Naive thymus-derived CD4-positive, alpha-beta T cell (primary cell): ENCODE measurements at regions not wholly inside any gene's neighbourhood (a gene's known extent, or its start where the extent isn't known, plus 50 kb on each side); places are given as distances from the start of the nearest gene placed in this dataset.

Experiments used
- ATAC-seq: fragments of 150-1000 bp; cut with Tn5 transposase; 2 replicates; pipeline ENCODE4 v1.10.0; 2021; ENCODE audit warnings: mild to moderate bottlenecking, moderate library complexity
- CTCF ChIA-PET: fragments of 350-600 bp; sonication (Branson Sonifier 250); formaldehyde crosslinking; loops from one replicate; lab custom pipeline; 2021; ENCODE audit warnings: antibody characterized with exemption; lab: Charles Lee
- POLR2A ChIA-PET: fragments of 350-600 bp; sonication (Branson Sonifier 250); formaldehyde crosslinking; loops from one replicate; lab custom pipeline; 2021; ENCODE audit warnings: antibody characterized with exemption, inconsistent platforms; lab: Charles Lee
- DNase-seq, 9 donors: peaks; one replicate each; pipeline versions ENCODE4 v3.0.0 to v3.0.0-alpha.2; 2020 to 2022; ENCODE audit warnings: mixed read lengths in 1 of 9
- H3K27ac ChIP-seq: one replicate; pipeline ENCODE4 v1.7.0; 2013; ENCODE audit warnings: mild to moderate bottlenecking, low read depth, low read length, moderate library complexity
- H3K27me3 ChIP-seq, 2 donors: one replicate each; pipeline ENCODE4 v1.7.0; 2013; ENCODE audit warnings: low read length in 2 of 2, mild to moderate bottlenecking in 2 of 2, moderate library complexity in 2 of 2; ENCODE audit not compliant: control insufficient read depth in 2 of 2, insufficient read depth in 2 of 2
- H3K36me3 ChIP-seq, 3 experiments: 1 replicate in 2 of 3; 2 replicates in 1 of 3; pipeline ENCODE4 v1.7.0; 2013; ENCODE audit warnings: low read length in 3 of 3, mild to moderate bottlenecking in 3 of 3, moderate library complexity in 1 of 3; ENCODE audit not compliant: insufficient read depth in 3 of 3, control insufficient read depth in 2 of 3
- H3K4me1 ChIP-seq, 2 donors: one replicate each; pipeline ENCODE4 v1.7.0; 2013; ENCODE audit warnings: low read length in 2 of 2, mild to moderate bottlenecking in 2 of 2, moderate library complexity in 1 of 2; ENCODE audit not compliant: control insufficient read depth in 2 of 2, insufficient read depth in 2 of 2
- H3K4me3 ChIP-seq: 2 replicates; pipeline ENCODE4 v1.7.0; 2013; ENCODE audit warnings: mild to moderate bottlenecking, low read length
- H3K9me3 ChIP-seq, 3 experiments: 1 replicate in 2 of 3; 2 replicates in 1 of 3; pipeline ENCODE4 v1.7.0; 2013; ENCODE audit warnings: low read length in 3 of 3; ENCODE audit not compliant: control insufficient read depth in 2 of 3
- H3K27ac Mint-ChIP-seq, 9 donors: one replicate each; pipeline ENCODE4 v1.8.0; 2020 to 2022; ENCODE audit warnings: mixed read lengths in 9 of 9, mild to moderate bottlenecking in 8 of 9, moderate library complexity in 5 of 9, inconsistent platforms in 2 of 9
- H3K27me3 Mint-ChIP-seq, 5 donors: one replicate each; pipeline ENCODE4 v1.8.0; 2021 to 2022; ENCODE audit warnings: mixed read lengths in 5 of 5, mild to moderate bottlenecking in 1 of 5
- H3K36me3 Mint-ChIP-seq, 5 donors: one replicate each; pipeline ENCODE4 v1.8.0; 2020 to 2022; ENCODE audit warnings: mixed read lengths in 5 of 5, mild to moderate bottlenecking in 3 of 5, inconsistent platforms in 1 of 5
- H3K4me1 Mint-ChIP-seq, 7 donors: one replicate each; pipeline ENCODE4 v1.8.0; 2020 to 2022; ENCODE audit warnings: mixed read lengths in 7 of 7, mild to moderate bottlenecking in 3 of 7, inconsistent platforms in 1 of 7
- H3K4me3 Mint-ChIP-seq, 10 donors: one replicate each; pipeline ENCODE4 v1.8.0; 2020 to 2022; ENCODE audit warnings: mild to moderate bottlenecking in 10 of 10, mixed read lengths in 10 of 10, moderate library complexity in 6 of 10, inconsistent platforms in 2 of 10
- H3K9me3 Mint-ChIP-seq, 11 donors: one replicate each; pipeline ENCODE4 v1.8.0; 2020 to 2022; ENCODE audit warnings: mixed read lengths in 11 of 11, mild to moderate bottlenecking in 4 of 11, inconsistent platforms in 1 of 11, moderate library complexity in 1 of 11
- intact Hi-C, 2 donors: fragments of 100-400 bp; cut with micrococcal nuclease; formaldehyde crosslinking; loops; one replicate each; pipeline ENCODE4 v1.15.1; 2023

DNA sequence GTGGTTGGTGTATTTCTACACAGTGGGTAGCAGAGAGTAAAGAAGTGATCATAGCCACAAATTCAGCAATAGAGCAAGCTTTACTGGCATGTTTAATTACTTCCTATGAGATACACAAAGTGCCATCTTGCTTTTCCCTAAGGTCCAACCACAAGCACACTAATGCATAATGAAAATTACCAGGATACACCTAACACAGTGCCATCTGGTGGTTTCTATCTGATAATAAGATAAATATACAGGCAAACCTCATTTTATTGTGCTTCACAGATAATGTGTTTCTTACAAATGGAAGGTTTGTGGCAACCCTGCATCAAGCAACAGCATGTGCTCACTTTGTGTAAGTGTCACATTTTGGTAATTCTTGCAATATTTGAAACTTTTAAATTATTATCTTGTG, 223.0 kb downstream of the NSUN3 start:
- no peak overlapping the region for H3K27ac Mint-ChIP-seq
- H3K4me3 Mint-ChIP-seq = no peak overlapping the region
- ChIA-PET CTCF (no interaction called here), POLR2A (no interaction called here)
- no peaks in the 10 kb centered on the region for H3K36me3 ChIP-seq
- no peak overlapping the region for H3K4me3 ChIP-seq
- peaks cover 0 to 2% (median 0%) of the 10 kb centered on the region in 7 donors for H3K4me1 Mint-ChIP-seq
- peaks cover 0 to 6% (median 0%) of the 10 kb centered on the region in 11 donors for H3K9me3 Mint-ChIP-seq
- ATAC-seq (no peak), DNase-seq (no peak)
- H3K9me3 ChIP-seq = no peaks in the 10 kb centered on the region
- H3K4me1 ChIP-seq = no peaks in the 10 kb centered on the region
- H3K27ac ChIP-seq = no peak overlapping the region
- no peaks in the 10 kb centered on the region for H3K36me3 Mint-ChIP-seq
- intact Hi-C loops = loop anchor here in 1 of 2 donors (5.0 kb wide), 1 partner anchor 284 kb away; no protein-coding TSS in a partner anchor
- H3K27me3 ChIP-seq = no peaks in the 10 kb centered on the region
- peaks cover 0 to 7% (median 0%) of the 10 kb centered on the region in 5 donors for H3K27me3 Mint-ChIP-seq

DNA sequence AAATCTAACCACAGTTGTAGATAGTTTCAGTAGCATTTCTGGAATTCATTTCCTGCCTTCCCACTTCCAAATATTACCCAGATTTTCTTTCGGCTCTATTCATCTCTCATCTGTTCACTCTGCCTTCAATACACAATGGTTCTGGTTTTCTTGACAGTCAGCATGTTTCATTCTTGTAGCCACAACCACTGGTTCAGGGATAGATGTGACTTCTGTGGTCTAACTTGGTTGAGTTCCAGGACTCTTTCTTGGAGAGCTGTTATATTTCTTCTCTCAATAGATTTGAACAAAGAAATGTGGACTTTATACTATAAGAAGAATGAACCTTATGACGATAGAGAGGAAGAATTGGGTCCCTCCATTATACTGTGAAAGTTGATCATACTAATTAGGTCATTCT, 228.8 kb downstream of the NSUN3 start:
- DNase-seq (no peak), ATAC-seq (no peak)
- peaks cover 0 to 8% (median 0%) of the 10 kb centered on the region in 5 donors for H3K27me3 Mint-ChIP-seq
- H3K9me3 Mint-ChIP-seq = peaks cover 0 to 4% (median 0%) of the 10 kb centered on the region in 11 donors
- H3K36me3 Mint-ChIP-seq = no peaks in the 10 kb centered on the region
- H3K4me3 Mint-ChIP-seq = no peak overlapping the region
- H3K4me1 Mint-ChIP-seq = no peaks in the 10 kb centered on the region
- no peaks in the 10 kb centered on the region for H3K9me3 ChIP-seq
- H3K4me1 ChIP-seq = no peaks in the 10 kb centered on the region
- H3K27ac Mint-ChIP-seq = no peak overlapping the region
- no peaks in the 10 kb centered on the region for H3K27me3 ChIP-seq
- H3K36me3 ChIP-seq = no peaks in the 10 kb centered on the region
- ChIA-PET POLR2A (no interaction called here), CTCF (no interaction called here)
- intact Hi-C loops = no loop called here
- no peak overlapping the region for H3K4me3 ChIP-seq
- H3K27ac ChIP-seq = no peak overlapping the region

DNA sequence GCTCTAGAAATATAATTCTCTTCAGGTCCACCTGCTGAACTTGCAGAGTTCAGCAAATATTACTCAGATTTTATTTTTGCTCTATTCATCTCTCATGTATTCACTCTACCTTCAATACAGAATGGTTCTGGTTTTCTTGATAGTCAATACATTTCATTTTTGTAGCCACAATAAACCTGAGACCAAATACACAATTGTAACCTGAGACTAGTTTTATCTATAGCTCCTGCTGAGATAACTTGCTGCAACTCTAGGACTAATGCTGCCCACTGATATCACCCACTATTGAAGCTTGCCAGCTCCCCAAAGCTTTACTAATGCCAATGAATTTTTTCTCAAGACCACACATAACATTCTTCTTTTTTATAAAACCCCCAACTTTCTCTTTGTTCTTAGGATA, 229.3 kb downstream of the NSUN3 start:
- no peaks in the 10 kb centered on the region for H3K36me3 Mint-ChIP-seq
- H3K4me1 Mint-ChIP-seq = no peaks in the 10 kb centered on the region
- POLR2A ChIA-PET = no interaction called here
- CTCF ChIA-PET = no interaction called here
- Histone ChIP-seq H3K27ac (no peak overlapping the region), H3K4me1 (no peaks in the 10 kb centered on the region), H3K9me3 (no peaks in the 10 kb centered on the region), H3K36me3 (no peaks in the 10 kb centered on the region), H3K27me3 (no peaks in the 10 kb centered on the region), H3K4me3 (no peak overlapping the region)
- no peak overlapping the region for H3K27ac Mint-ChIP-seq
- H3K9me3 Mint-ChIP-seq = peaks cover 0 to 8% (median 0%) of the 10 kb centered on the region in 11 donors
- intact Hi-C loops = no loop called here
- DNase-seq = no peak
- no peak overlapping the region for H3K4me3 Mint-ChIP-seq
- no peak for ATAC-seq
- H3K27me3 Mint-ChIP-seq = peaks cover 0 to 12% (median 0%) of the 10 kb centered on the region in 5 donors

DNA sequence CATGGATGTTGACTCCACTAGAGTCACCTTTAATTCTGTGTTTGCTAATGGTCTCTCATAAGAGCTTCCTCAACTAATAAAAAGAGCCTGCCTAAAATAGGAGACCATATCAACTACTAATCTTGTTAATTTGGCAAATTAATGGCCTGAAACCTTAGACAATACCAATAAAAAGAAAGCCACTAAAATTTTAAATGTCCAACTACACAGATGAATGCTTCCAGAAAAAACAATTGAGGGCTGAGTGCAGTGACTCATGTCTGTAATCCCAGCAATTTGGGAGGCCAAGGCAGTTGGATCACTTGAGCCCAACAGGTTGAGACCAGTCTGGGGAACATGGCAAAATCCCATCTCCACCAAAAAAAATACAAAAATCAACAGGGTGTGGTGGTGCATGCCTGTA, 230.9 kb downstream of the NSUN3 start:
- Mint-ChIP-seq H3K27ac (no peak overlapping the region), H3K36me3 (no peaks in the 10 kb centered on the region), H3K4me1 (no peaks in the 10 kb centered on the region), H3K4me3 (no peak overlapping the region), H3K27me3 (peaks cover 0 to 12% (median 0%) of the 10 kb centered on the region in 5 donors), H3K9me3 (peaks cover 0 to 8% (median 0%) of the 10 kb centered on the region in 11 donors)
- POLR2A ChIA-PET = no interaction called here
- no peak for DNase-seq
- Histone ChIP-seq H3K4me3 (no peak overlapping the region), H3K27me3 (no peaks in the 10 kb centered on the region), H3K27ac (no peak overlapping the region), H3K36me3 (no peaks in the 10 kb centered on the region), H3K9me3 (no peaks in the 10 kb centered on the region), H3K4me1 (no peaks in the 10 kb centered on the region)
- CTCF ChIA-PET = no interaction called here
- no peak for ATAC-seq
- intact Hi-C loops = no loop called here

DNA sequence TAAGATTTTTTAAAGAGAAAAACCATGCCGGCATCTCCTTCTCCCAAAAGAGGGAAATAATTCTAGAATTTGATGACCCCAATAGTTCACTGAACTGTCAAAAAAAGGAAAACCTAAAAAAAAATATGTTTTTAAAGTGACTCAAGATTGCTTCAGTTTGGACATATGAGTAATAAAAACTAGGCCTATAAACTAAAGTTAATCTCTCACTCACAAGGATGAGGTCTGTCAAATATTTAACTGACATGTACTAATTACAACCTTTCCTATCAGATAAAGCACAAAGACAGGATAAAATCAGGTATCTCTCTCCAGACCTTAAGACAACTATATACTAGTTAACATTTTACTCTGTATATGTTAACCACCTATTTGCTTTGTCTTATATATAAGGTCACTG, 231.9 kb downstream of the NSUN3 start:
- intact Hi-C loops = no loop called here
- H3K9me3 Mint-ChIP-seq = peaks cover 0 to 8% (median 0%) of the 10 kb centered on the region in 11 donors

DNA sequence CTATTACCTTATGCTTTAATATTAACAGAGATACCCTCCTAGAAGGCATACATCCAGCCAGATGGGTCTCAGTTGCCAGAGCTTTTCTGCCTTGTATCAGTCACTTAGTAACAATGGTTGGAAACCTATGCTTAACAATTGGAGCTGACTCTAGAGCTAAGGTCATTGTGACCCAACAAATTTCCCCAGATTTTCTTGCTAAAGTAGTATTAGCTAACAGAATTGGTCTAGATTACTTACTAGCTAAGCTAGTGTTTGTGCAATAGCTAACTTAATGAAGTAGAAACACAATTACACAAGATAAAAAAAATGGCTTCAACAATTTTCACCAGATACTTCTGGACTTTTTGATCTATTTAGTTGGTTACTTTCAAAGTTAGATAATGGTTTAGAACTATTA, 236.9 kb downstream of the NSUN3 start:
- H3K9me3 ChIP-seq = no peaks in the 10 kb centered on the region
- no peaks in the 10 kb centered on the region for H3K27me3 ChIP-seq
- Mint-ChIP-seq H3K9me3 (peaks cover 0 to 8% (median 0%) of the 10 kb centered on the region in 11 donors), H3K27me3 (peaks cover 0 to 8% (median 0%) of the 10 kb centered on the region in 5 donors), H3K4me1 (no peaks in the 10 kb centered on the region), H3K4me3 (no peak overlapping the region), H3K27ac (no peak overlapping the region), H3K36me3 (no peaks in the 10 kb centered on the region)
- no peak overlapping the region for H3K4me3 ChIP-seq
- H3K27ac ChIP-seq = no peak overlapping the region
- no peaks in the 10 kb centered on the region for H3K36me3 ChIP-seq
- H3K4me1 ChIP-seq = no peaks in the 10 kb centered on the region
- ChIA-PET CTCF (interaction anchor here (0.8 kb wide), 1 partner anchor 10 kb away, joined by 4 read pairs; no protein-coding TSS in a partner anchor), POLR2A (no interaction called here)
- DNase-seq (no peak), ATAC-seq (no peak)
- intact Hi-C loops = no loop called here

More for the DNA sequence above, 231.9 kb downstream of the NSUN3 start:
- ChIA-PET CTCF (no interaction called here), POLR2A (no interaction called here)
- no peaks in the 10 kb centered on the region for H3K4me1 Mint-ChIP-seq
- peaks cover 0 to 12% (median 0%) of the 10 kb centered on the region in 5 donors for H3K27me3 Mint-ChIP-seq
- no peak for ATAC-seq
- Histone ChIP-seq H3K4me1 (no peaks in the 10 kb centered on the region), H3K36me3 (no peaks in the 10 kb centered on the region), H3K4me3 (no peak overlapping the region), H3K9me3 (no peaks in the 10 kb centered on the region), H3K27ac (no peak overlapping the region), H3K27me3 (no peaks in the 10 kb centered on the region)
- no peak overlapping the region for H3K4me3 Mint-ChIP-seq
- no peaks in the 10 kb centered on the region for H3K36me3 Mint-ChIP-seq
- DNase-seq = no peak
- no peak overlapping the region for H3K27ac Mint-ChIP-seq

DNA sequence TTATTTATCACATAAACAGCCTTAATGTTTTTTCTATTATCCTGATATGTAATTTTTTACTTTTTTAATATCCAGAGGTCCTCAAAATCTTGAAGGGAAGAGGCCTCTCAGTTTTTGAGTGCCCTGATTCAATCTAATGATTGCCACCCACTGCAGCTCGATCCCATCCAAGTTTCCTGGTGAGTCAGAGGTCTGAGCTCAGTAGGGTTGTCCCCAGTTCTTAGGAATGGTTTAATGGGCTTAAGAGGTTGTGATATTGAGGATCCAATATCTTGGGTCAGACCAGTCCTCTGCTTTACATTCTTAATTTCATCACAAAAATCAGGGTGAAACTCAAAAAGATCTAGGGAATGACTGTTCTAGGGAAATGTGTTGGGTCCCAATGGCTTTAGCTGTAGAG, 238.5 kb downstream of the NSUN3 start:
- H3K4me1 ChIP-seq = no peaks in the 10 kb centered on the region
- no peaks in the 10 kb centered on the region for H3K36me3 ChIP-seq
- Mint-ChIP-seq H3K36me3 (no peaks in the 10 kb centered on the region), H3K4me3 (no peak overlapping the region), H3K9me3 (peaks cover 0 to 8% (median 0%) of the 10 kb centered on the region in 11 donors), H3K4me1 (no peaks in the 10 kb centered on the region), H3K27ac (no peak overlapping the region), H3K27me3 (peaks cover 0 to 8% (median 0%) of the 10 kb centered on the region in 5 donors)
- H3K27me3 ChIP-seq = no peaks in the 10 kb centered on the region
- ChIA-PET POLR2A (no interaction called here), CTCF (no interaction called here)
- H3K27ac ChIP-seq = no peak overlapping the region
- no peaks in the 10 kb centered on the region for H3K9me3 ChIP-seq
- intact Hi-C loops = no loop called here
- DNase-seq = no peak
- H3K4me3 ChIP-seq = no peak overlapping the region
- ATAC-seq = no peak
